ENCODE measurements at regions not wholly inside any gene's neighbourhood (a gene's known extent, or its start where the extent isn't known, plus 50 kb on each side); places are given as distances from the start of the nearest gene placed in this dataset.

- no peak overlapping the region for H3K4me3 ChIP-seq (replicated peaks in 1 of 3; ENCODE audit: insufficient read depth in 1 of 3, low read depth in 1 of 3, low read length in 3 of 3)
- H3K9me3 ChIP-seq (replicated peaks; ENCODE audit: control insufficient read depth, insufficient read depth, low read length), result peaks cover 2% of the 10 kb centered on the region
- ChIA-PET CTCF (no interaction called here), POLR2A (no interaction called here)
- no peaks in the 10 kb centered on the region for H3K27me3 ChIP-seq (ENCODE audit: control insufficient read depth in 2 of 2, insufficient read depth in 2 of 2, low read length in 2 of 2)
- TF ChIP-seq GATA2 (IDR thresholded peaks at IDR 0.05; ENCODE audit: insufficient read depth, insufficient read length, low read depth, low read length) (no peak), POLR2AphosphoS5 (IDR thresholded peaks at IDR 0.05; ENCODE audit: insufficient read depth, low read depth, low read length) (no peak), JUN (IDR thresholded peaks at IDR 0.05; ENCODE audit: borderline replicate concordance, insufficient read depth, insufficient read length, low read depth) (no peak), EZH2 (IDR thresholded peaks at IDR 0.05; ENCODE audit: borderline replicate concordance, low read depth, low read length, severe bottlenecking) (no peak), POLR2A (IDR thresholded peaks at IDR 0.05; ENCODE audit: low read depth, low read length) (no peak), MYC (IDR thresholded peaks at IDR 0.05; ENCODE audit: low read depth, low read length) (no peak), FOS (IDR thresholded peaks at IDR 0.05; ENCODE audit: borderline replicate concordance, insufficient read depth, low read length) (no peak)
- TF ChIP-seq, protein P1, sequence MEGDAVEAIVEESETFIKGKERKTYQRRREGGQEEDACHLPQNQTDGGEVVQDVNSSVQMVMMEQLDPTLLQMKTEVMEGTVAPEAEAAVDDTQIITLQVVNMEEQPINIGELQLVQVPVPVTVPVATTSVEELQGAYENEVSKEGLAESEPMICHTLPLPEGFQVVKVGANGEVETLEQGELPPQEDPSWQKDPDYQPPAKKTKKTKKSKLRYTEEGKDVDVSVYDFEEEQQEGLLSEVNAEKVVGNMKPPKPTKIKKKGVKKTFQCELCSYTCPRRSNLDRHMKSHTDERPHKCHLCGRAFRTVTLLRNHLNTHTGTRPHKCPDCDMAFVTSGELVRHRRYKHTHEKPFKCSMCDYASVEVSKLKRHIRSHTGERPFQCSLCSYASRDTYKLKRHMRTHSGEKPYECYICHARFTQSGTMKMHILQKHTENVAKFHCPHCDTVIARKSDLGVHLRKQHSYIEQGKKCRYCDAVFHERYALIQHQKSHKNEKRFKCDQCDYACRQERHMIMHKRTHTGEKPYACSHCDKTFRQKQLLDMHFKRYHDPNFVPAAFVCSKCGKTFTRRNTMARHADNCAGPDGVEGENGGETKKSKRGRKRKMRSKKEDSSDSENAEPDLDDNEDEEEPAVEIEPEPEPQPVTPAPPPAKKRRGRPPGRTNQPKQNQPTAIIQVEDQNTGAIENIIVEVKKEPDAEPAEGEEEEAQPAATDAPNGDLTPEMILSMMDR (IDR thresholded peaks at IDR 0.05; ENCODE audit: extremely low read depth in 1 of 2, insufficient read depth in 1 of 2, low read depth in 1 of 2, low read length in 2 of 2), result no peak
- TF ChIP-seq, protein P2, sequence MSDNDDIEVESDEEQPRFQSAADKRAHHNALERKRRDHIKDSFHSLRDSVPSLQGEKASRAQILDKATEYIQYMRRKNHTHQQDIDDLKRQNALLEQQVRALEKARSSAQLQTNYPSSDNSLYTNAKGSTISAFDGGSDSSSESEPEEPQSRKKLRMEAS (IDR thresholded peaks at IDR 0.05; ENCODE audit: insufficient read depth, insufficient read length), result no peak
- no peaks in the 10 kb centered on the region for H3K9me1 ChIP-seq (replicated peaks; ENCODE audit: control insufficient read depth, extremely low read depth, insufficient read depth, low read length)
- intact Hi-C loops (cut with micrococcal nuclease) (no loop called here), dilution Hi-C loops (cut with MboI; ENCODE audit: extremely low pct_ligation_motif_present, low sequenced_read_pairs) (no loop called here)
- H2AFZ ChIP-seq (ENCODE audit: low read depth, low read length), result no peak overlapping the region
- H3K36me3 ChIP-seq (ENCODE audit: control insufficient read depth in 2 of 2, extremely low read depth in 1 of 2, insufficient read depth in 2 of 2, low read length in 2 of 2), result no peaks in the 10 kb centered on the region
- H3K4me1 ChIP-seq (ENCODE audit: control insufficient read depth, extremely low read depth, insufficient read depth, low read length), result no peaks in the 10 kb centered on the region
- no peaks in the 10 kb centered on the region for H3K79me2 ChIP-seq (ENCODE audit: control insufficient read depth, insufficient read depth, low read length)
- H3K4me2 ChIP-seq (ENCODE audit: insufficient read depth, low read length), result no peak overlapping the region
- no peaks in the 10 kb centered on the region for H4K20me1 ChIP-seq (replicated peaks; ENCODE audit: control insufficient read depth, extremely low read depth, insufficient read depth, low read length)
- H3K27ac ChIP-seq (ENCODE audit: insufficient read depth, low read depth, low read length), result no peak overlapping the region
- no peak for FAIRE-seq
- no TSS peak for BruUV-seq (replicated peaks)
- H3K9ac ChIP-seq (replicated peaks; ENCODE audit: extremely low read depth, insufficient read depth, low read length), result no peak overlapping the region
- DNase-seq (ENCODE audit: low read depth, low spot score), result no peak
These were observed 393.2 kb upstream of the TENM4 start for GRCh38 chr11:79834015-79834414.
